Keratinocyte (primary cell): ENCODE measurements at regions not wholly inside any gene's neighbourhood (a gene's known extent, or its start where the extent isn't known, plus 50 kb on each side); places are given as distances from the start of the nearest gene placed in this dataset.

ENCODE experiments used
- CTCF ChIP-seq, 3 experiments: IDR thresholded peaks in 1 of 3; conservative IDR thresholded peaks in 1 of 3; optimal IDR thresholded peaks in 1 of 3; 2 replicates in 2 of 3; 3 replicates in 1 of 3; pipeline versions ENCODE3 to v1.5.1; 2011; ENCODE audit warnings: low read length in 3 of 3, mild to moderate bottlenecking in 3 of 3, moderate library complexity in 2 of 3, control low read depth in 1 of 3, inconsistent platforms in 1 of 3; ENCODE audit not compliant: insufficient read depth in 2 of 3; ENCODE audit errors: extremely low read depth in 1 of 3
- EZH2 ChIP-seq: IDR thresholded peaks from one replicate; pipeline ENCODE4 v1.6.1; 2012; ENCODE audit warnings: inconsistent platforms, mild to moderate bottlenecking, low read length, moderate library complexity

GRCh38 chr5:61631438-61631941 lies 299.4 kb downstream of the ZSWIM6 start:
- TF ChIP-seq EZH2 (no peak), CTCF (optimal IDR thresholded peaks at IDR 0.05 in 1 of 3, IDR thresholded peaks at IDR 0.05 in 1 of 3, conservative IDR thresholded peaks at IDR 0.05 in 1 of 3; ENCODE audit: extremely low read depth in 1 of 3, insufficient read depth in 2 of 3, low read length in 3 of 3) (no peak)
